Sigmoid colon (tissue), 6 donors: ENCODE measurements at regions not wholly inside any gene's neighbourhood (a gene's known extent, or its start where the extent isn't known, plus 50 kb on each side); places are given as distances from the start of the nearest gene placed in this dataset.
A peak's percentile ranks its signal among the peaks of the same experiment; 100 is the strongest.

Experiments
- DNase-seq: peaks from one replicate; pipeline ENCODE4 v3.0.0-alpha.2; 2019
- H3K27ac ChIP-seq, 4 donors: fragments of 200-600 bp; sonication (generic); one replicate each; pipeline ENCODE4 v1.5.1; 2016 to 2019; ENCODE audit warnings: mild to moderate bottlenecking in 1 of 4
- H3K27me3 ChIP-seq, 3 donors: fragments of 200-600 bp; sonication (generic); one replicate each; pipeline ENCODE4 v1.5.1; 2019; ENCODE audit warnings: mild to moderate bottlenecking in 1 of 3
- H3K36me3 ChIP-seq, 4 donors: fragments of 200-600 bp; sonication (generic); one replicate each; pipeline ENCODE4 v1.5.1; 2016 to 2019
- H3K4me1 ChIP-seq, 4 donors: fragments of 200-600 bp; sonication (generic); one replicate each; pipeline ENCODE4 v1.5.1; 2017 to 2019
- H3K4me3 ChIP-seq, 4 donors: fragments of 200-600 bp; sonication (generic); one replicate each; pipeline ENCODE4 v1.5.1; 2017 to 2019; ENCODE audit warnings: mild to moderate bottlenecking in 2 of 4, moderate library complexity in 1 of 4
- H3K9me3 ChIP-seq, 4 donors: fragments of 200-600 bp in 3 of 4; sonication (generic) in 3 of 4; one replicate each; pipeline versions ENCODE4 v1.5.1 to v1.6.1; 2013 to 2019
- CTCF ChIP-seq, 4 experiments: fragments of 450-650 bp in 3 of 4; fragments of 200-600 bp in 1 of 4; IDR thresholded peaks; one replicate each; pipeline ENCODE4 v1.5.1; 2016 to 2019; ENCODE audit warnings: antibody characterized with exemption in 4 of 4, mild to moderate bottlenecking in 3 of 4, moderate library complexity in 2 of 4
- EP300 ChIP-seq, 4 donors: sonication (generic); formaldehyde crosslinking; IDR thresholded peaks; one replicate each; pipeline ENCODE4 v1.6.1; 2017; ENCODE audit warnings: antibody characterized with exemption in 4 of 4
- POLR2A ChIP-seq, 2 donors: fragments of 450-650 bp; IDR thresholded peaks; one replicate each; pipeline ENCODE4 v1.6.1; 2016; ENCODE audit warnings: antibody characterized with exemption in 2 of 2, mild to moderate bottlenecking in 2 of 2, moderate library complexity in 2 of 2
- POLR2AphosphoS5 ChIP-seq, 4 donors: sonication (generic); formaldehyde crosslinking; IDR thresholded peaks; one replicate each; pipeline ENCODE4 v1.6.1; 2017; ENCODE audit warnings: antibody characterized with exemption in 4 of 4
- WGBS, 2 donors: extraction: QIAGEN DNeasy Blood & Tissue Kit; methylation state at CpG; one replicate each; pipeline ENCODE4 v1.1.7; 2013; 5-methylcytosine and 5-hydroxymethylcytosine counted together
- intact Hi-C: fragments of 100-400 bp; cut with DNase I; formaldehyde crosslinking; loops from one replicate; pipeline ENCODE4 v1.15.1; 2023
- donor health status: healthy with polysubstance abuse.
- donor health status: healthy.

- no peak for DNase-seq
- H3K27ac ChIP-seq = peak overlapping the region in 3 of 4 donors; percentile 17 to 60 (median 47)
- no peaks in the 10 kb centered on the region for H3K36me3 ChIP-seq
- TF ChIP-seq POLR2AphosphoS5 (IDR thresholded peaks at IDR 0.05) (peak in 1 of 4 donors; percentile 4), CTCF (IDR thresholded peaks at IDR 0.05) (no peak)
- no peaks in the 10 kb centered on the region for H3K9me3 ChIP-seq
- WGBS, 2 donors = 79 to 82% methylated on average over 2 of the region's 2 CpGs
- intact Hi-C loops = no loop called here
- H3K4me1 ChIP-seq = peaks cover 0 to 9% (median 7%) of the 10 kb centered on the region in 4 donors
- H3K27me3 ChIP-seq = no peaks in the 10 kb centered on the region
- no peak overlapping the region for H3K4me3 ChIP-seq
Observed at GRCh38 chr9:91059713-91060112, 258.1 kb downstream of the SYK start.

GRCh38 chr9:91060520-91061343, 259.1 kb downstream of the SYK start:
- peak; percentile 79 for DNase-seq
- H3K27me3 ChIP-seq = no peaks in the 10 kb centered on the region
- no peak overlapping the region for H3K4me3 ChIP-seq
- H3K9me3 ChIP-seq = no peaks in the 10 kb centered on the region
- no peaks in the 10 kb centered on the region for H3K36me3 ChIP-seq
- TF ChIP-seq POLR2AphosphoS5 (IDR thresholded peaks at IDR 0.05) (peak; percentile 12 to 65 (median 24)), CTCF (IDR thresholded peaks at IDR 0.05) (no peak), POLR2A (IDR thresholded peaks at IDR 0.05) (no peak), EP300 (IDR thresholded peaks at IDR 0.05) (peak in 1 of 4 donors; percentile 33)
- 5 to 41% methylated on average over 8 of the region's 8 CpGs for WGBS, 2 donors
- H3K27ac ChIP-seq = peak overlapping the region; percentile 32 to 60 (median 48)
- H3K4me1 ChIP-seq = peaks cover 0 to 9% (median 7%) of the 10 kb centered on the region in 4 donors
- intact Hi-C loops = no loop called here

- peak overlapping the region in 3 of 4 donors; percentile 47 to 60 (median 48) for H3K27ac ChIP-seq
- 88 to 89% methylated on average over 2 of the region's 2 CpGs for WGBS, 2 donors
- H3K27me3 ChIP-seq = no peaks in the 10 kb centered on the region
- no peaks in the 10 kb centered on the region for H3K9me3 ChIP-seq
- H3K4me1 ChIP-seq = peaks cover 0 to 9% (median 7%) of the 10 kb centered on the region in 4 donors
- intact Hi-C loops = no loop called here
- no peak overlapping the region for H3K4me3 ChIP-seq
- H3K36me3 ChIP-seq = no peaks in the 10 kb centered on the region
- no peak for DNase-seq
- TF ChIP-seq EP300 (IDR thresholded peaks at IDR 0.05) (no peak), POLR2AphosphoS5 (IDR thresholded peaks at IDR 0.05) (no peak), CTCF (IDR thresholded peaks at IDR 0.05) (no peak), POLR2A (IDR thresholded peaks at IDR 0.05) (no peak)
Observed at GRCh38 chr9:91061506-91061905, 259.9 kb downstream of the SYK start.

DNA sequence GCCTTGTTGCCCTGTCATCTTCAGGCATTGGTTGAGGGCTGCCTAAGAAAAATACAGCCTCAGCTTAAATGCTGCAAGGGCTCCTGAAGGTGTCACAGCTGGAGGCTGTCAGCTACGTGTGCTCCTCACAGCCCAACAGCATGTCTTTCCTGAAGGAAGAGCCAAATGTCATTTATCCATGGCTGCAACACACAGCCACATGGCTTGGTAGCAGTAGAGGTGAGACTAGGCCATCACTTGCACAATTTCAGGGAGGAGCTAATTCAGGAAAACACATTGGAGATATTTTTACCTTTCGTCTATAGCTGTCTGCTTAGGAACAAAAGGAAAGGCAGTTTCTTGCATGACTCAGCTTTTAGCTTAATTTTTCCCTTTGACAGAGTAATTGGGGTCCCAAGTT, 260.7 kb downstream of the SYK start:
- peak in 1 of 4 donors; percentile 13 for TF ChIP-seq POLR2AphosphoS5 (IDR thresholded peaks at IDR 0.05)
- no peak for TF ChIP-seq POLR2A (IDR thresholded peaks at IDR 0.05)
- no peak for TF ChIP-seq EP300 (IDR thresholded peaks at IDR 0.05)
- no peak for TF ChIP-seq CTCF (IDR thresholded peaks at IDR 0.05)
- H3K9me3 ChIP-seq = no peaks in the 10 kb centered on the region
- H3K4me1 ChIP-seq = peaks cover 0 to 9% (median 7%) of the 10 kb centered on the region in 4 donors
- no peak overlapping the region for H3K27ac ChIP-seq
- no peaks in the 10 kb centered on the region for H3K36me3 ChIP-seq
- no peak overlapping the region for H3K4me3 ChIP-seq
- DNase-seq = no peak
- 84 to 92% methylated on average over 2 of the region's 2 CpGs for WGBS, 2 donors
- H3K27me3 ChIP-seq = no peaks in the 10 kb centered on the region
- intact Hi-C loops = no loop called here
